Smooth muscle cell (in vitro differentiated cells): ENCODE measurements at regions not wholly inside any gene's neighbourhood (a gene's known extent, or its start where the extent isn't known, plus 50 kb on each side); places are given as distances from the start of the nearest gene placed in this dataset.
"Not testable (repeated sequence)": the region's sequence is repeated elsewhere in the genome, so short reads cannot be mapped to it uniquely, and the experiment has no call there.

ENCODE experiments used
- DNase-seq: peaks from one replicate; lab custom pipeline; 2025; ENCODE audit not compliant: unreplicated experiment; lab: John Stamatoyannopoulos, UW
- H2AFZ ChIP-seq: fragments of 200-600 bp; sonication (generic); 2 replicates; pipeline ENCODE4 v1.6.0; 2016; ENCODE audit warnings: antibody characterized with exemption, low read depth, mild to moderate bottlenecking
- H3F3A ChIP-seq: fragments of 200-600 bp; sonication (generic); 2 replicates; pipeline ENCODE4 v1.6.0; 2017; ENCODE audit warnings: antibody characterized with exemption, low read depth
- H3K27ac ChIP-seq: fragments of 200-600 bp; sonication (generic); 2 replicates; pipeline ENCODE4 v1.5.1; 2016; ENCODE audit warnings: low read depth, mild to moderate bottlenecking
- H3K27me3 ChIP-seq: fragments of 200-600 bp; sonication (generic); 2 replicates; pipeline ENCODE4 v1.6.1; 2016; ENCODE audit warnings: low read depth, mild to moderate bottlenecking
- H3K36me3 ChIP-seq: fragments of 200-600 bp; sonication (generic); 2 replicates; pipeline ENCODE4 v1.5.1; 2016; ENCODE audit warnings: low read depth
- H3K4me1 ChIP-seq: fragments of 200-600 bp; sonication (generic); 2 replicates; pipeline ENCODE4 v1.5.1; 2016; ENCODE audit warnings: low read depth
- H3K4me2 ChIP-seq: fragments of 200-600 bp; sonication (generic); 2 replicates; pipeline ENCODE4 v1.6.0; 2016; ENCODE audit warnings: mild to moderate bottlenecking
- H3K4me3 ChIP-seq: fragments of 200-600 bp; sonication (generic); 2 replicates; pipeline ENCODE4 v1.5.1; 2016; ENCODE audit warnings: mild to moderate bottlenecking
- H3K79me2 ChIP-seq: fragments of 200-600 bp; sonication (generic); 2 replicates; pipeline ENCODE4 v1.6.0; 2016; ENCODE audit warnings: low read depth, mild to moderate bottlenecking
- H3K9ac ChIP-seq: fragments of 200-600 bp; sonication (generic); 2 replicates; pipeline ENCODE4 v1.6.0; 2016; ENCODE audit warnings: low read depth
- H3K9me3 ChIP-seq: fragments of 200-600 bp; sonication (generic); replicated peaks from 2 replicates; pipeline ENCODE4 v1.5.1; 2016; ENCODE audit warnings: low read depth
- H4K20me1 ChIP-seq: fragments of 200-600 bp; sonication (generic); 2 replicates; pipeline ENCODE4 v1.6.0; 2016; ENCODE audit warnings: low read depth
- WGBS: methylation state at CpG from one replicate; pipeline ENCODE4 v1.1.7; 2016; ENCODE audit warnings: low lambda C conversion rate; 5-methylcytosine and 5-hydroxymethylcytosine counted together
- TF ChIP-seq, protein P1 (sequence below): fragments of 200-600 bp; sonication (generic); IDR thresholded peaks from 2 replicates; pipeline ENCODE4 v1.5.1; 2017; ENCODE audit warnings: borderline replicate concordance, mild to moderate bottlenecking, antibody characterized with exemption; ENCODE audit not compliant: insufficient read depth, poor library complexity, severe bottlenecking

DNA sequence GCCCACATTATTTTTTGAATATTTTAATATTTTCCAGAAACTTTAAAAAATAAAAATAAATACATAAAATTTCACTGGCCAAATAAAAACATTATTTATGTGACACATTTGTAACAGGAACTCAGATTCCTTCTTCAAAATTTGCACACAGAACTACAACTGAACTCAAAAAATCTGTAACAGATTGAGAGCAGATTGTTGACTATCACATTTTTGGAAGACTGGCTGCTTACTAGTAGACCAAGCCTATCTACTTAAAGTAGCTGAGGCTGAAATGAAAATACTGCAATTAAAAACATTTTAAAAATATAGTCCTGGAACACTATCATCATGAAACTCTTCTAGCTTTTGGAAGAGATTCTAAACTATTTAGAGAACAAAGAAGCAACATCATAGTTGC, 203.9 kb downstream of the SH3BGRL start:
- Histone ChIP-seq H3K4me2 (no peak overlapping the region), H3K79me2 (no peaks in the 10 kb centered on the region), H2AFZ (no peak overlapping the region), H3K4me3 (no peak overlapping the region), H3K36me3 (no peaks in the 10 kb centered on the region), H3F3A (no peaks in the 10 kb centered on the region), H4K20me1 (no peaks in the 10 kb centered on the region), H3K27ac (no peak overlapping the region), H3K27me3 (no peaks in the 10 kb centered on the region), H3K9ac (no peak overlapping the region), H3K4me1 (no peaks in the 10 kb centered on the region), H3K9me3 (no peaks in the 10 kb centered on the region)
- no peak for DNase-seq
- TF ChIP-seq, protein P1, sequence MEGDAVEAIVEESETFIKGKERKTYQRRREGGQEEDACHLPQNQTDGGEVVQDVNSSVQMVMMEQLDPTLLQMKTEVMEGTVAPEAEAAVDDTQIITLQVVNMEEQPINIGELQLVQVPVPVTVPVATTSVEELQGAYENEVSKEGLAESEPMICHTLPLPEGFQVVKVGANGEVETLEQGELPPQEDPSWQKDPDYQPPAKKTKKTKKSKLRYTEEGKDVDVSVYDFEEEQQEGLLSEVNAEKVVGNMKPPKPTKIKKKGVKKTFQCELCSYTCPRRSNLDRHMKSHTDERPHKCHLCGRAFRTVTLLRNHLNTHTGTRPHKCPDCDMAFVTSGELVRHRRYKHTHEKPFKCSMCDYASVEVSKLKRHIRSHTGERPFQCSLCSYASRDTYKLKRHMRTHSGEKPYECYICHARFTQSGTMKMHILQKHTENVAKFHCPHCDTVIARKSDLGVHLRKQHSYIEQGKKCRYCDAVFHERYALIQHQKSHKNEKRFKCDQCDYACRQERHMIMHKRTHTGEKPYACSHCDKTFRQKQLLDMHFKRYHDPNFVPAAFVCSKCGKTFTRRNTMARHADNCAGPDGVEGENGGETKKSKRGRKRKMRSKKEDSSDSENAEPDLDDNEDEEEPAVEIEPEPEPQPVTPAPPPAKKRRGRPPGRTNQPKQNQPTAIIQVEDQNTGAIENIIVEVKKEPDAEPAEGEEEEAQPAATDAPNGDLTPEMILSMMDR: no peak

DNA sequence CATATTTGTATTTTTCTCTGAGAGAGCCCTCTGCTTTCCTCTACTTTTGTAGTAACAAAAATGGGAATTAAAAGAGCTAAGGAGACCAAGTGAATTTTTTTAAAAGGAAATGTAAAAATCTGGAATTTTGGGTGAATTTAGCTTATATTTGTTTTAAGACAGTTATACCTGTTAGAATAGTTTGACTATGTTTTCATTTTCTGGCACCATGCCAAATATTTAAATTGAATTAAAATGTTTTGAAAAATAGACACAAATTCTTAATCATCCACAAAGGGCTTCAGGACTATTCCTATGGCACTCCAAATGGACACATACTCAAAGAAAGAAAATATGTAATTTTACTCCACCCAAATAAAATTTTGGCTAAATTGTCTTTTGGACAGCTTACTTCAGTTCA, 209.6 kb downstream of the SH3BGRL start:
- H3K36me3 ChIP-seq: no peaks in the 10 kb centered on the region
- H3F3A ChIP-seq: no peaks in the 10 kb centered on the region
- no peaks in the 10 kb centered on the region for H3K27me3 ChIP-seq
- no peaks in the 10 kb centered on the region for H3K9me3 ChIP-seq
- H3K4me3 ChIP-seq: no peak overlapping the region
- H4K20me1 ChIP-seq: no peaks in the 10 kb centered on the region
- TF ChIP-seq, protein P1: no peak
- no peak overlapping the region for H2AFZ ChIP-seq
- H3K4me2 ChIP-seq: no peak overlapping the region
- H3K9ac ChIP-seq: no peak overlapping the region
- H3K4me1 ChIP-seq: no peaks in the 10 kb centered on the region
- no peaks in the 10 kb centered on the region for H3K79me2 ChIP-seq
- DNase-seq: no peak
- no peak overlapping the region for H3K27ac ChIP-seq

DNA sequence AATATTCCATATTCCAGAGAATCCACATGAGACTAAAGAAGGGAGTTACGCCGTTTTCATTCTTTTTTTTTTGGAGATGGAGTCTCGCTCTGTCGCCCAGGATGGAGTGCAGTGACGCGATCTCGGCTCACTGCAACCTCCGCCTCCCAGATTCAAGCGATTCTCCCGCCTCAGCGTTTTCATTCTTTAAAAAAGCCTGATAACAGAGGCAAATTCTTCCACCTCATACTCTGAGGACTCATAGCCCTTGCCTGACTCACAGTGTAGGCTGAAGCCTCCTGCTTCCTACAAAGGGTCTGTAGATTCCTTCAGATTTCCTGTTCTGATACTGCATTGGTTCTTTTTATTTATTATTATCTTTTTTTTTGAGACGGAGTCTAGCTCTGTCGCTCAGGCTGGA, 210.5 kb downstream of the SH3BGRL start:
- H3K4me3 ChIP-seq: no peak overlapping the region
- no peaks in the 10 kb centered on the region for H3K27me3 ChIP-seq
- no peaks in the 10 kb centered on the region for H3F3A ChIP-seq
- H2AFZ ChIP-seq: no peak overlapping the region
- no peak for DNase-seq
- no peaks in the 10 kb centered on the region for H3K36me3 ChIP-seq
- 77% methylated on average over 13 of the region's 13 CpGs for WGBS
- no peaks in the 10 kb centered on the region for H4K20me1 ChIP-seq
- H3K9me3 ChIP-seq: no peaks in the 10 kb centered on the region
- no peak overlapping the region for H3K4me2 ChIP-seq
- no peaks in the 10 kb centered on the region for H3K79me2 ChIP-seq
- H3K27ac ChIP-seq: no peak overlapping the region
- H3K4me1 ChIP-seq: no peaks in the 10 kb centered on the region
- TF ChIP-seq, protein P1: no peak
- H3K9ac ChIP-seq: no peak overlapping the region

DNA sequence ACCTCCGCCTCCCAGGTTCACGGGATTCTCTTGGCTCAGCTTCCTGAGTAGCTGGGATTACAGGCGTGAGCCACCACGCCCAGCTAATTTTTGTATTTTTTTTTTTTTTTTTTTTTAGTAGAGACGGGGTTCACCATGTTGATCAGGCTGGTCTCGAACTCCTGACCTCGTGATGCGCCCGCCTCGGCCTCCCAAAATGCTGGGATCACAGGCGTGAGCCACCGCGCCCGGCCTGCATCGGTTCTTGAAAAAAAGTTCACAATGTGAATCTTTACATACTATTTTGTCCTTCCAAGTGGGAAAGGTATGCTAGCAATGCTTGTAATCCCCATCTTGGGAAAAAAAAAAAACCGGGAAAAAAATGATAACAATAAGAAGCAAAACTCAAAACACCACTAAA, 211.0 kb downstream of the SH3BGRL start:
- not testable (repeated sequence) for H3K4me3 ChIP-seq, H4K20me1 ChIP-seq, H3K36me3 ChIP-seq, H3K4me2 ChIP-seq, H3F3A ChIP-seq, H3K9me3 ChIP-seq, DNase-seq, H3K4me1 ChIP-seq, H3K79me2 ChIP-seq, H3K27me3 ChIP-seq, H3K27ac ChIP-seq, H2AFZ ChIP-seq, H3K9ac ChIP-seq
- 89% methylated on average over 10 of the region's 16 CpGs for WGBS
